ENCODE measurements at regions not wholly inside any gene's neighbourhood (a gene's known extent, or its start where the extent isn't known, plus 50 kb on each side); places are given as distances from the start of the nearest gene placed in this dataset.

- DNase-seq = no peak
Observed at GRCh38 chr4:178856139-178856800, 1414.0 kb upstream of the AGA start.

- DNase-seq = no peak
Observed at GRCh38 chr4:178871476-178871875, 1429.2 kb upstream of the AGA start.

- no peak for DNase-seq
Observed at GRCh38 chr4:178881937-178882336, 1439.7 kb upstream of the AGA start.

GRCh38 chr4:178894126-178894525 is 1451.9 kb upstream of the AGA start:
- DNase-seq = no peak

GRCh38 chr4:178899084-178899483 is 1456.8 kb upstream of the AGA start:
- DNase-seq = no peak

- DNase-seq = no peak
Observed at GRCh38 chr4:178917756-178918155, 1475.5 kb upstream of the AGA start.

GRCh38 chr4:178937130-178937529 is 1494.9 kb upstream of the AGA start:
- no peak for DNase-seq

GRCh38 chr4:178941975-178942374 is 1499.7 kb upstream of the AGA start:
- no peak for DNase-seq

GRCh38 chr4:178953447-178954120 is 1511.3 kb upstream of the AGA start:
- no peak for DNase-seq

- DNase-seq = no peak
Observed at GRCh38 chr4:178955614-178956013, 1513.4 kb upstream of the AGA start.

GRCh38 chr4:178958725-178959440 is 1516.6 kb upstream of the AGA start:
- no peak for DNase-seq

- no peak for DNase-seq
Observed at GRCh38 chr4:178963446-178964045, 1521.3 kb upstream of the AGA start.

- no peak for DNase-seq
Observed at GRCh38 chr4:178966644-178967043, 1524.4 kb upstream of the AGA start.

GRCh38 chr4:178970433-178971140 is 1528.3 kb upstream of the AGA start:
- no peak for DNase-seq

- no peak for DNase-seq
Observed at GRCh38 chr4:178976861-178977260, 1534.6 kb upstream of the AGA start.

- no peak for DNase-seq
Observed at GRCh38 chr4:178993306-178993705, 1551.1 kb upstream of the AGA start.

GRCh38 chr4:179001918-179002317 is 1559.7 kb upstream of the AGA start:
- no peak for DNase-seq

GRCh38 chr4:179007755-179008154 is 1565.5 kb upstream of the AGA start:
- DNase-seq = no peak

- DNase-seq = no peak
Observed at GRCh38 chr4:179017581-179017980, 1575.3 kb upstream of the AGA start.

- no peak for DNase-seq
Observed at GRCh38 chr4:179027569-179027968, 1585.3 kb upstream of the AGA start.

GRCh38 chr4:179028321-179028720 is 1586.1 kb upstream of the AGA start:
- no peak for DNase-seq

GRCh38 chr4:179029683-179030082 is 1587.4 kb upstream of the AGA start:
- DNase-seq = no peak

- no peak for DNase-seq
Observed at GRCh38 chr4:179040259-179040658, 1598.0 kb upstream of the AGA start.

All from activated CD8-positive, alpha-beta memory T cell treated with anti-CD3 and anti-CD28 coated beads, Interleukin-2, amount 50 U/mL, for 48 hours (primary cell).